ENCODE measurements at regions not wholly inside any gene's neighbourhood (a gene's known extent, or its start where the extent isn't known, plus 50 kb on each side); places are given as distances from the start of the nearest gene placed in this dataset.

DNA sequence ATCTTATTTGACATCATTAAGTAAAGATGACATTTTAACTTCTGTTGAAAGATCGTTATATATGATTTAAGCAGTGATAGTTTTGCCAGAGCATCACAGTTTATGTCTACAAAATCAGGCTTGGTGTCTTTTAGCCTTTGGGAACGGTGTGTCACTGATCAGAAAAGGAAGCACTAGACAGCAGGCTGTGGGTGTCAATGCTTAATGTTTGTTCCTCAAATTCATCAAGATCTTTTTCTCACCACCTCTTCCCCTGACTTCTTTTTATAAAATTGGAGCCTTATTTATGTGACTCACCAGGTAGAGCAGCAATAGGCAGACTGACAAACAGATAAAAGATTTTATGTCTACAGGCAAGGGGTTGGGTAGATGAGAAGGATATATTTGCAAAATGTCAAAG, 1558.5 kb downstream of the EFNB2 start:
- H4K20me1 ChIP-seq (replicated peaks in 1 of 2; ENCODE audit: control insufficient read depth in 1 of 2, insufficient read depth in 2 of 2, low read length in 2 of 2), result no peaks in the 10 kb centered on the region
- H3K18ac ChIP-seq (ENCODE audit: extremely low read depth, low read length), result no peak overlapping the region
- H3K27ac ChIP-seq (ENCODE audit: low read depth, low read length), result no peak overlapping the region
- H4K91ac ChIP-seq (replicated peaks; ENCODE audit: insufficient read length, low read length), result no peak overlapping the region
- H3K4me3 ChIP-seq (ENCODE audit: extremely low read depth in 1 of 4, insufficient read depth in 2 of 4, low read depth in 3 of 4, low read length in 4 of 4), result no peak overlapping the region
- no peak overlapping the region for H2AK5ac ChIP-seq (ENCODE audit: low read depth, low read length)
- ChIA-PET POLR2A (ENCODE audit: partially characterized antibody) (no interaction called here), CTCF (ENCODE audit: partially characterized antibody) (interaction anchor here (1.3 kb wide), 1 partner anchor 17 kb away, joined by 3 read pairs; no protein-coding TSS in a partner anchor)
- no peak overlapping the region for H4K5ac ChIP-seq (ENCODE audit: insufficient read length, low read depth, low read length)
- H3K4me1 ChIP-seq (replicated peaks in 1 of 4; ENCODE audit: control insufficient read depth in 3 of 4, insufficient read depth in 4 of 4, low read length in 3 of 4), result no peaks in the 10 kb centered on the region
- no peak overlapping the region for H3K23ac ChIP-seq (ENCODE audit: insufficient read length)
- no peaks in the 10 kb centered on the region for H3K9me3 ChIP-seq (ENCODE audit: insufficient read depth in 2 of 2, low read depth in 1 of 2, low read length in 1 of 2)
- no peak overlapping the region for H2BK15ac ChIP-seq (ENCODE audit: low read length)
- H2BK20ac ChIP-seq (ENCODE audit: low read length), result no peak overlapping the region
- H3K14ac ChIP-seq (ENCODE audit: insufficient read length), result no peak overlapping the region
- no peak overlapping the region for H4K8ac ChIP-seq (ENCODE audit: extremely low read depth, insufficient read depth, low read length)
- no peaks in the 10 kb centered on the region for H3K23me2 ChIP-seq (ENCODE audit: low read depth, low read length)
- no peak for FAIRE-seq
- no peak overlapping the region for H3K9ac ChIP-seq (replicated peaks in 1 of 4; ENCODE audit: extremely low read depth in 1 of 4, low read depth in 3 of 4, low read length in 3 of 4)
- H3K4me2 ChIP-seq (ENCODE audit: insufficient read depth in 1 of 2, low read depth in 2 of 2, low read length in 2 of 2), result no peak overlapping the region
- no peak overlapping the region for H2BK120ac ChIP-seq (replicated peaks; ENCODE audit: low read depth, low read length)
- no peak overlapping the region for H2BK5ac ChIP-seq (ENCODE audit: low read depth, low read length)
- H3K79me2 ChIP-seq (ENCODE audit: control insufficient read depth in 1 of 2, insufficient read depth in 2 of 2, low read length in 2 of 2), result no peaks in the 10 kb centered on the region
- no peak overlapping the region for H3K56ac ChIP-seq (replicated peaks; ENCODE audit: insufficient read length, low read depth, low read length)
- no peak overlapping the region for H2AFZ ChIP-seq (ENCODE audit: low read length)
- WGBS, 2 experiments (ENCODE audit: extremely low coverage in 1 of 2, insufficient coverage in 1 of 2, insufficient read length in 1 of 2, insufficient replicate concordance in 2 of 2, low coverage in 1 of 2, low lambda C conversion rate in 2 of 2, missing lambda C conversion rate in 1 of 2), result 87% methylated on average over 2 of the region's 2 CpGs; no CpG with 5 or more reads in 1 of the 2 experiments
- H3K36me3 ChIP-seq (ENCODE audit: control insufficient read depth in 2 of 4, insufficient read depth in 4 of 4, low read length in 3 of 4), result no peaks in the 10 kb centered on the region
- no peaks in the 10 kb centered on the region for H3K79me1 ChIP-seq (ENCODE audit: low read depth, low read length)
- no peak for DNase-seq (ENCODE audit: low read depth in 1 of 2, low spot score in 2 of 2)
- H2BK12ac ChIP-seq (ENCODE audit: low read depth, low read length), result no peak overlapping the region
- no peak overlapping the region for H3K4ac ChIP-seq (replicated peaks; ENCODE audit: insufficient read length, low read depth, low read length)
- H3K27me3 ChIP-seq (replicated peaks in 1 of 4; ENCODE audit: control insufficient read depth in 3 of 4, extremely low read depth in 1 of 4, insufficient read depth in 3 of 4, low read length in 3 of 4), result no peaks in the 10 kb centered on the region
- no peak for TF ChIP-seq BACH1 (IDR thresholded peaks at IDR 0.05; ENCODE audit: low read length)
- TF ChIP-seq CBX8 (IDR thresholded peaks at IDR 0.05; ENCODE audit: borderline replicate concordance, low read depth, low read length), result no peak
- TF ChIP-seq EGR1 (IDR thresholded peaks at IDR 0.05; ENCODE audit: borderline replicate concordance, low read depth, low read length), result no peak
- TF ChIP-seq HDAC6 (IDR thresholded peaks at IDR 0.05; ENCODE audit: low read depth, low read length), result no peak
- TF ChIP-seq NRF1 (IDR thresholded peaks at IDR 0.05; ENCODE audit: low read depth, low read length), result no peak
- TF ChIP-seq KDM4A (IDR thresholded peaks at IDR 0.05; ENCODE audit: low read depth, low read length, severe bottlenecking), result no peak
- TF ChIP-seq CREB1 (IDR thresholded peaks at IDR 0.05), result no peak
- TF ChIP-seq JUND (IDR thresholded peaks at IDR 0.05; ENCODE audit: low read length), result no peak
- TF ChIP-seq SUZ12 (IDR thresholded peaks at IDR 0.05; ENCODE audit: low read length), result no peak
- TF ChIP-seq, protein P1, sequence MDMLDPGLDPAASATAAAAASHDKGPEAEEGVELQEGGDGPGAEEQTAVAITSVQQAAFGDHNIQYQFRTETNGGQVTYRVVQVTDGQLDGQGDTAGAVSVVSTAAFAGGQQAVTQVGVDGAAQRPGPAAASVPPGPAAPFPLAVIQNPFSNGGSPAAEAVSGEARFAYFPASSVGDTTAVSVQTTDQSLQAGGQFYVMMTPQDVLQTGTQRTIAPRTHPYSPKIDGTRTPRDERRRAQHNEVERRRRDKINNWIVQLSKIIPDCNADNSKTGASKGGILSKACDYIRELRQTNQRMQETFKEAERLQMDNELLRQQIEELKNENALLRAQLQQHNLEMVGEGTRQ (IDR thresholded peaks at IDR 0.05; ENCODE audit: low read length), result no peak
- no peak for TF ChIP-seq GABPA (IDR thresholded peaks at IDR 0.05; ENCODE audit: borderline replicate concordance, insufficient read depth, low read length)
- TF ChIP-seq POLR2AphosphoS5 (IDR thresholded peaks at IDR 0.05; ENCODE audit: low read depth, low read length), result no peak
- TF ChIP-seq BCL11A (IDR thresholded peaks at IDR 0.05; ENCODE audit: low read depth in 2 of 2, low read length in 2 of 2), result no peak
- TF ChIP-seq SIRT6 (IDR thresholded peaks at IDR 0.05; ENCODE audit: low read length), result no peak
- no peak for TF ChIP-seq SP2 (IDR thresholded peaks at IDR 0.05; ENCODE audit: low read length)
- no peak for TF ChIP-seq CEBPB (IDR thresholded peaks at IDR 0.05; ENCODE audit: low read depth, low read length)
- TF ChIP-seq POLR2A (IDR thresholded peaks at IDR 0.05; ENCODE audit: control extremely low read depth in 1 of 2, low read depth in 2 of 2, low read length in 2 of 2), result no peak
